ENCODE measurements at regions not wholly inside any gene's neighbourhood (a gene's known extent, or its start where the extent isn't known, plus 50 kb on each side); places are given as distances from the start of the nearest gene placed in this dataset.

DNA sequence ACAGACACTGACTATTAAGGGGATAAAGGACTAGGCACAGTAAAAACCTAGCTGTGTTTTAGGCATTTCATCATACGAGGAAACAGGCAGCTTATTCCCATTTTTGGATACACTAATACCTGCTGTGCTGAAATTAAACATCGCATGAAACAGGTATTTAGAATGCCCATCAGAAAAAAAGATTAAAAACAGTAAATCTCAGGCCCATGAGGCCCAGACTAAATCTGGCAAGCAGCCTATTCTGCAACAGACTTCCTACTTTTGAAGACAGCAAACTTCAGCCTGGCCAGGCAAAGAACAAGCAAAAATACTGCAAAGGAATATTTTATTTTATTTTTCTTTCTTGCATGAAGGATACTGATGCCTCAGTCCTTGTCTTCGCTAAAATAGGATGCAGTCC is 240.2 kb downstream of the LMO4 start:
- no peak for DNase-seq

DNA sequence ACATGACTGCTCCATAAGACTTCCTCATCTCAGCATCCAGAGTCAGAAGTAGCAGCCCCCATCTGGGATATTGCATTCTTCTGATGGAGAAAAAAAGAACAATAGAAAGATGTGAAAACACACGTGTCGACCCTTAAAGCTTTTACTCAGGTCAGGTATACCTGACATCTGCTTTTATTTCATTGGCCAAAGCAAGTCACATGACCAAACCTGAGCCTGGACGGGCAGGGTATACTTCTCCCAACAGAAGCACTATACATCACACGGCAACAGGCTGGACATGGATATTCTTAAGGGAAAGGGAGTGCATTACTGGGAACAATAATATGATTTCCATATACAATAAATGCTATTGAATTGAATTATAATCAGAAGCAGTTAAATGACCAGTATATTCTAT is 243.3 kb downstream of the LMO4 start:
- no peak for DNase-seq

DNA sequence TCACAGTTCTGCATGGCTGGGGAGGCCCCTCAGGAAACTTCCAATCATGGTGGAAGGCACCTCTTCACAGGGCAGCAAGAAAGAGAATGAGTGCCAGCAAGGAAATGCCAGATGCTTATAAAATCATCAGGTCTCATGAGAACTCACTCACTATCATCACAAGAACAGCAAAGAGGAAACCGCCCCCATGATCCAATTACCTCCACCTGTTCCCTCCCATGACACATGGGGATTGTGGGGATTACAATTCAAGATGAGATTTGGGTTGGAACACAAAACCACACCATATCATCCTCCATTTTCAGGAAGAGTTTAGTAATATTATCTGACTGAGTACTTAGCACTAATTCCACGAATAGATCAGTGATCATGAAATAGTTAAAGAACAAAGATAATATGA is 244.2 kb downstream of the LMO4 start:
- no peak for DNase-seq

DNA sequence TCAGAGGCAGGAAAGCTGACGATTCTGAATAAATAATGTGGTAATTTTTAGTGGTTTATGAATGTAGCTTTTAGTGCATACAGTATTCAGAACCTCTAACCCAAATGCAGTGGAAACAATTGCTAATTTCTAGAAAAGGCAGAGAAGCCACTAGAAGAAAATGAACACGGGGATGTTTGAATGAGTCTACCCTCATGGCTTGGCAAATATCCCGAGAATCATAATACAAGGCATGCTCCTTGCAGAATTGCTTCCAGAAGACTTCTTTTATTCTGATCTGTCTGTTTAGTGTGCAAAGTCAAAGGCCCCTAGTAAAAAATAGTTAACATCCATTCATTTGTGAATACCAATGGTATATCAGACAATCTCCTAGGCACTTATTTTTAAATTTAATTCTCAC is 246.8 kb downstream of the LMO4 start:
- DNase-seq = no peak

DNA sequence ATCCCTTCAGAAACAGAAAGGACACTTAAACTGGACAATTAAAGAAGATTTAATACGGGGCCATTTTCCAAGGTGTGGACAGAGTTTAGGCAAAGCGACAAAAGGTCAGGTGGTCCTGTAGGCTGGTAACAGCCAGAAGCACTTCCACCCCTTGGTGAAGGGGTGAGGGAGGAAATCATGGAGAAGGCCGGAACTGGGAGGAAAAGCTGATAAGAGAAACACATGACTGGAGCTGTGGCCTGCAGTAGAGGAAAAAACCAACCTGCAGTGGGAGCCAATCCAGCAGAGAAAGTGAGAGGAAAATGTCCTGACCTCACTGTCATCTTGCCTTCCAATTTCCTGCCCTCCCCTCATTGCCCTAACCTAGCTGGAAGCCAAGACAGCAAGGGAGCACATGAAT is 249.8 kb downstream of the LMO4 start:
- DNase-seq = no peak

DNA sequence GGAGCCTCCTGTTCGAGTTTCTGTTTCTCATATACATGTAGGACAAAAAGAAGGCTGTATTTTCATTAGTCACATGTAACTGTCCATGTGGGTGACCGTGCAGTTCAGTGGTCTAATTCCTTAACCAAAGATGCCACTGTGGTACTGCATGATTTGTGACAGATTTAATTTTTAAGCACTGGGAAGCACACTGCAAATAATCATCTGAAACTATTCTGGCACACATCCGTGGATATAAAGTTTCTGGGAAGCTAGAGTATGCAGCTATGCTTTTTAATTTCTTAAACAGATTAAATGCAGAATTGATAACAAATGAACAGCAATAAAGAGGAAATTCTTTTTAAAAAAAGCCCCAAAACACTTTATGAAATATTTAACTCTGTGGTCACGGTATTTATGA is 254.8 kb downstream of the LMO4 start:
- DNase-seq = no peak

DNA sequence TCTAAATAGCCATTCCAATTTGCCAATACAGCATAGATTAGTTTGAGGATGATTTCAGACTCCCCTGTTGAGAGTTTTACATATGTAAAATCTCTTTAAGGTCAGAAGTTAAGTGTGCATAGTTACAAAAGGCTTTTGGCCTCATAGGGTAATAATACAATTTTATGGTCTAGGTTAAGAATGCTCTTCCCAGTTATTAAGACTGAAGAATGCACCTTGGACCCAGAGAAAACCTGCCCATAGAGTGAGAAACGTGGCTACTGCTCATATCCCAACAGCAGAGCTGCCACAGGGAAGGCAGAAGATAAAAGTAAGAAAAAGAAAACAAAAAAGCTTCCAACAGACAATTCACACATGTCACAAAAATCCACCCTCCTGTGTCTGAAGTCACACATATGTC is 255.9 kb downstream of the LMO4 start:
- DNase-seq = no peak

DNA sequence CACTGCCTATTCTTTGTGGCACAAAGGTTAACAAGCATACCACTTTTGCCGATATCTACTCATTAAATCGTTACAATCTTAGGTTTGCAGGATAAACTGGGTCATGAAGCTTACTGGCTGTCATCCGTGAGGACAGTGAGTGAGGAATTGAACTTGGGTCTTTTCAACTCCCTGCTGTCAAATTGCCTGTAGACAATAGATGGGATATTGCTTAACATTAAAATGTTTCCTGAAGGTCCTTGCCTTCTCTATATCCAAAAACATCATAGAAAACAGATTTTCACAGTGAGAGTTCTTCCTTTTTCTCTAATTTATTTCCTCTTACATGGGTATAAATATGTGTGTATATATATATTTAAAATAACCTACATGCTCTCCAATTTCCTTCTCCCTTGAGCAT is 257.8 kb downstream of the LMO4 start:
- DNase-seq = no peak

DNA sequence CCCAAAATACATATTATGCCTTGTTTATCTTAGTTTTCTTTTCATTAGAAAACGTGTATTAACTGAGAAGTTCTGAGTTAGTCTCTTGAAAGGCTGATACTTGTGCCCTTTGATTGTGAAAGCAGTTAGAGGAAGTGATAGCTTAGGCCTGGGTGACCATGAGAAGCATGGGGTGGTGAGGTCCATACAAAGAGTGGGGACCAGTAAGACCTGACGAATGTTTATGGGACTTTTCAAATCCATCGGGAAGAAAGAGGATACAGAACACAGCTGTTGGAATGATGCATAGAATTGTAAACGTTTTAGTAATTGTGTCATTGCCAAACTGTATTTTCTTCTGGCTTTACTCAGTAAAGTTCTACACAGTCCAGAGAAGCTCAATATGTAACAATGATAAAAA is 259.8 kb downstream of the LMO4 start:
- no peak for DNase-seq

DNA sequence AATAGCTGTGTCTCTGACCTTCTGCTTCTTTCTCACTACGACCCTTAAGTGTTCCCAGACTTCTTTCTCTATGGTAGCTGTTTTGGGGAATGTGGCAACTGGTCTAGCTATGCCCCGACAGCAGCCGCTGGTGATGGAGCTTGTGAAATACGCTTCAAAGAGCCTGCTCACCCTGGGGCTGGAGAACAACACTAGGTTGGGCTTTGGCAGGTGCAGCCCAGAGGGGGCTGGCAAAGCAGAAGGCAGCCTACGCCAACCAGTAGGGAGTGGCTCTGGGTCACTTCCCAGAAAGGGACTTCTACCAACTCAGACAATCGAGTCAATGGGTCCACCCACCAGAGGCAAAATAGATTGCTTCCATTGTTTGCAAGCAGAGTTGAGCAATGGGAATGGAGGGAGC is 262.8 kb downstream of the LMO4 start:
- DNase-seq = no peak

DNA sequence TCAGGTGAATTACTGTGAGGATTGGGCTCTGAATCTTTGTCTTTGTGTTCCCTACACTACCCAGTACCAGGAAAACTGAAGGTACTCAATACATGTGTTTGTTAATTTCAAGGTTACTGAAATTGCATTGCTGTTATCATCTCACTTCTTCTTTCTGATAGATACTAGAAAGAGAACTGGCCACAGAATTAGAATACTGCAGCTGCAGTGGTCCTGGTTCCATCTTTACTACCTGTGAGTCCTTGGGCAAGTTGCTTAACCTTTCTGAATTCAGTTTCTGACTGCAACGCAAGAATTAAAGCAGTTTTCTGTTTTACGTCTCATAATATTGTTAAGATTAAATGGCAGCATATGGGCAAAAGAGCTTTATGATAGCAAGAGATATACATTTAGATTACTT is 263.5 kb downstream of the LMO4 start:
- DNase-seq = no peak

DNA sequence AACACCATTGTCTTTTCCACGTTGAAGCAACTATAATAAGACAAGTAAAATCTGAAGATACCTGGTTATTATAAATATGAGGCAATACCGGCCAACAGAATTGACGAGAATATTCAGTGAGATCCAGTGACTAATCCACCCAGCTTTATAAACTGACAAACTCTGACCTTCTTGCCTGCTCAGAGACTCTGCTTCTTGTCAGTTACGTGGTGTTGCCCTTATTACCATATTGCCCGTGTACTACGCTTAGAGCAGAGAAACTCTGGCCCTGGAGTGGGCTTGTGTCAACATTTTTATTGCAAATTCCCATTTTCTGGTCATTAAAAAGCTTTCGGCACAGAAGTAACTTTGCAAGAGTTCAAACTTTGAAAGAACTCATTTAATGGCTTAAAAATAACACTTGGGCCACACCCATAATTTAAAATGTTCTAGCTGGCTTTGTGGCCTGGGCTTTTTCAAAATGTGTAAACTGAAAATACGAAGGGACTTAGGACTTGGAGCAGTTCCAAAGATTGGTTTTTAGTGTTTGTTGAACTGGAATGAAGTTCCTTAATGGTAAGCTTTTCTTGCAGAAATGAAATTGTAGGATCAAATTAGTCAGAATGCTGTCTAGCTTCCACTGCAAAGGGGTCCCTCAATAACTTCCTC is 266.2 kb downstream of the LMO4 start:
- no peak for DNase-seq

DNA sequence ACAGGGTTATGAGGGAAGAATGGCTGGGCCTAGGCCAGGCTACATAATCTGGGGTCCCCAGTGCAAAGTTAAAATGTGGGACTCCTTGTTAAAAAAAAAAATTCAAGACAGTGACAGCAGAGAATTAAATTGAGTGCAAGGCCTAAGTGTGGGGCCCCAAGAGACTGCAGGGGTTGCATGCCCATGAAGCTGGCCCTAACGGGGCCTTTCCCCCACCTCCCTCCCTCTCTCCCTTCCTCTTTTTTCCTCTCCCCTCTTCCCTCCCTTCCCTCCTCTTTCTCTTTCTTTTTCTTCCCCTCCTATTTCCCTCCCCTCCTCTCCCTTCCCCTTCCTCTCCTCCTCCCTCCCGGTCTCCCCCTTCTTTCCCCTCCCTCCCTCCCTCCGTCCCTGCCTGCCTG is 266.7 kb downstream of the LMO4 start:
- DNase-seq = no peak

DNA sequence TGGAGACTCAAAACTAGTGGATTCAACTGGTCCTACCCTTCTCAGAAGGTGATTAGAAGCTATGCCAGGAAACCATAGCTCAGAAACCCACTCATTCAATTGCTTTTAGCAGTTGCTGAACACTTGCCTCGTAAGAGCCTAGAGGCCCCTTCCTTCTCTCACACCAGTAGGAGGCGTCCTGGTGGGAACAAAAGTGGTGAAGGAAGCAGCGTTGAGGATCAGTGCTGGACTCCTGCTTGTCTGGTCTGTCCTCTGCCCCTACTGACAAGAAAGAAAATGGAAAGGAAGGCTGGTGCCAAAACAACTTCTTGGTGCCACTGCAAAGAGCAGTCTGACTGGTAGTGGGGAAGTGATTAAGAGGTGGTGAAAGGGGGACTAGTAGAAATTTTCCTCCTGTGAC is 269.7 kb downstream of the LMO4 start:
- DNase-seq = no peak

DNA sequence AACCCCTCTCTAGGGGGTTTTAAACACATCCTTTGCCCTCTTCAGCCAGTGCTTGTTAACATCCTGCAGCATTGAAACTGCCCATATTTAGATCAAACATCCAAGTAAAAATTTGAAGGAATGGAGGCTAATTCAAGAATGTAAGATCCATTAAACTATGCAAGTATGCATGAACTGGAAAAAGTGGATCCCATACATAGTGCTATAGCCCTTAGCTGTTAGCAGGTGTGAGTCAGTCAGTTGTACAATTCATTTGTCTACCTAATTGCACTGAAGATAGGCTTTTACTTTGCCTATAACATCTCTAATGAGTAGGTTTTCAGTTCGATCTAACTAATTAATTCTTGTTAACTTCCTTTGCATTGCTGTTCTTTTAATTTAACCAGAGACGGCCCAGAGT is 270.9 kb downstream of the LMO4 start:
- DNase-seq = no peak

DNA sequence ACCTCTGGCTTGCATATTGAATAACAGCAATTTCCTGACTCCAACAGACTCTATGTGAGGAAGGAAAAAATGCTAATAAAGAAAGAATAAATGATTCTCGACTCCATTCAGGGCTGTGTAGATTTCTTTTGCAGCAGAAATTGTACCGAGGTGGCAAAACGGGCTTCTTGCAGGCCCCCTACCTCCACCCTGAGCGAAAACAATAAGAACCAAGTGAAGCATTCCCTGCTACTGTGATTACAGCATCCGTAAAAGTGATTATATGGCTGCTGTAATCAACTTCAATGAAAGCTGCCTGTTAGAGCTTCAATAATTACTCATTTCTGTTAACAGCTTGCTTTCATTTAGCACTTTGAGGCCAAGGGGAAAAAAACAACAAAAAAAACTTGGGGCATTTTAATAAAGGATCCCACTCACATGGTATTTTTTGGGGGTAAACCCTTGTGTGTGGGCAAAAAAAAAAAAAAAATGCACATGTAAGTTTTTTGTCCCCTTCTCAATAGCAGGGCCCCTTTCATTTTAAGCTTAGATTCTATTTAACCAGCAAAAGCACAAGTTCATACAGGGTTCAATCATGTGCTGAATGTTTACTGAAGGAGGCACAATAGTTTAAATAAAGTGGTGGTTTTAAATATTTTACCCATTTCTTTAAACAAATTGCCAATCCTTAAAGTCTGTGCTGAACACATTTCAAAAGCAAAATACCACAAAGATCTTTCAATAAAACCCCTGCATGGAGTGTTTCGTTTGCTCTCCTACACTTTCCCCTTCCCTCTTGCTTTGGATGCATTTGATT is 271.6 kb downstream of the LMO4 start:
- no peak for DNase-seq

DNA sequence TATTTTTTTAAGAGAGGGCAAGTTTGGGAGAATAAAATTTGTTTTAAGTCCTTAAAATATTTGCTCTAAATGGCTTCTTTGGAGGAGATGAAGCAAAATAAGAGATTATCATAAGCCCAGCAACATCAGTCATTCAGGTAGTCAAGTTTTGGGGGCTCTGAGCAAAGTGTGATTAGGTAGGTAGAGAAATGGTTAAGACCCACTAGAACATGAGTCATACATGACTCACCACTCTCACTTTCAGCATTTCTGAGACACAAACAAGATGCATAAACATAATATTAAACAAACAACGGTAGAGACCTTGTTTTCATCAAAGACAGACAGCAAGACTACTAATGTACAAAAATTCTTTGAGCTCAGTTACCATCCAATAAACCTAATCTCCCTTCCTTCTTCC is 272.2 kb downstream of the LMO4 start:
- DNase-seq = no peak

DNA sequence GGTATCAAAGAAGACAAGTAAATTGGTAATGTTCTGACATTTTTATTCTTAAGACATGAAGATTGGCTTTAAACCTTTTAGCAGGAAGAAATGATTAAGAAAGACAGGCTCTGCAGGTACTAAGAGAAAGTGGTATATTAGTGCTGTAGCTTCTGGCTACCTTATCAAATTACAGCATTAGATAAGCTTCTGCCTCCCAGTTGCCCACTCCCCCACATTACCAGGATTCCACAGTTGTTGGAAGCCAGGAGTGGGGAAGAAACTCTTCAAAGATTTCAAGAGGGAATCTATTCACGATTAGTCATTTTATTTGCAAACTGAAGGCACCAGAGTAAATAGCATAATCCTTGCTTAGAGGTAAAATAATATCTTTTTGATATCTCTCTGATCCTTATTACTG is 274.9 kb downstream of the LMO4 start:
- DNase-seq = no peak

DNA sequence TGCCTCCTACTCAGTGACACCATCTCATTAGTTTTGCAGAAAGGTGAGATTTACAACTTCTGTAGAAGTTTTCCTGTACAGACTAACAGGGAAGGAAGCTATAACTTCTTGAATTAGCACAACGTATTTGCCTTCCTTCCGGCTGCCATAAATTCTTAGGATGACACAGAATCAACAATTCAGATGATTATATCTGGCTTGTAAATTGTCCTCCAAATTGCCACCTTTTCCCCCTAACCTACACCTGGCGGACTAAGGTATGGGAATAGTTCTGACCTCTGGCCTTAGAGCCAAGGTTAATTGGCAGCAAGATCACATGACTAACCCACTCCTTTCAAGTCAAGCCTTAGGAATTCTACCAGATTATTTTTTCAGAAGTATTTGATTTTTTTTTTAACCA is 284.3 kb downstream of the LMO4 start:
- no peak for DNase-seq

DNA sequence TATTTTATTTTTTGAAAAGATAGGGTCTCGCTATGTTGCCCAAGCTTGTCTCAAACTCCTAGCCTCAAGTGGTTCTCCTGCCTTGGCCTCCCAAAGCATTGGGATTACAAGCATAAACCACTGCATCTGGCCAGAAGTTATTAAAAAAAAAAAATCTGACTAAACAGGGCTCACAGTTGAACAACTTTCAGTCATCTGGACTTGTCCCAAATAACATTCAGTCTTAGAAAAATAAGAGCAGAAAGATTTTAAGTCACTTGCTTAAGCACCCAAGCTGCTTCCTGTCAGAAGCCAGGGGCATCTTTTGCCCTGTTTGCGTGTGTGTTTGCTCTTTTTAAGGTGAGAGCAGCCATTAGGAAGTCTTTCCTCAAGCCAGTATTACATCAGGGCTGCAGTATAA is 286.8 kb downstream of the LMO4 start:
- DNase-seq = no peak

DNA sequence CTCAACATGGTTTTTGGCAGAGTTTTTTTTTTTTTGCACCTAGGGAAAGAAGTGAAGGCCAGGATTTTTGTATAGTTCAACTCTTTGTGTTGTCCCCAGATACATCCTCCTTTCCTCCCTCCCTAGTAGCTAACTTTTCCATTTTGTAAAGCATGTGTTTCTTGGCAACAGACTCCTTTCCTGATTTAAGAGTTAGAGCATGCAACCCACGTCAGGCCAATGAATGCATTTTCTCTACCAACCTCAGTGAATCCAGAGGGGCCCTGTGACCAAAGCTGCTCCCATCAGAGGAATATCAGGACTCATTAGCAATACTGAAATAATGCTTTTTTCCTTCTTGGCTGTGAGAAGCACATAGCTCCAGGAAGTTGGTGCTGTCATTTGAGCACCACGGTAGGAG is 287.2 kb downstream of the LMO4 start:
- DNase-seq = no peak

DNA sequence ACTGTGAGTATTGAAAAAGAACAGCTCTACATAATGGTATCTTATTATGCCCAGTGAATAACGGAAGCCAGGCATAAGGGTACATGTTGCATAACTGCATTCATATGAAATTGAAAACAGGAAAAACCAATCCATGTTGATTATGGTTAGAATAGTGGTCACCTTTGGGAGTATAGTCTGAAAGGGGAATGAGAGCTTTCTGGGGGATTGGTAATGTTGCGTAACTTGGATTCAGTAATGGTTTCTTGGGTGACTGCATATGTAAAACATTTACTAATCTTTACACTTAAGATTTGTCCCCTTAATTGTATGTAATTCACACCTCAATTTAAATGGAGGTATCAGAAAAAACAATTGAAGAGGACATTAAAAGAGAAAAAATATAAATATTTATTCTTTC is 292.1 kb downstream of the LMO4 start:
- DNase-seq = no peak

DNA sequence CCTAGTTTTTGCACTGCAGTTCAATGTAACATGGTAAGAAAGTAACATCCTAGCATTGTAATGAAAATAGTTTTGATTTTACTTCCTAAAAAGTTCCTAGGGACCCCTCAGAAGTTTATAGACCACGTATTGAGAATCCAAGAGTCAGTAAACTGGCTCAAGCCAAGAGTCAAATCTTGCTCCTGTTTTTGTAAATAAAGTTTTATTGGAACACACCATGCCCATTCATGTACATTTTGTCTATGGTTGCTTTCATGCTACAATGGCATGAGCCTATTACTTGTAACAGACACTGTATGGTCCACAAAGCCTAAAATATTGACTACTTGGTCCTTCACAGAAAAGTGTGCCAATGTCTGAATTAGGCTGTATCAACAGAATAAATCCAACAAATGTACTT is 301.0 kb downstream of the LMO4 start:
- no peak for DNase-seq

DNA sequence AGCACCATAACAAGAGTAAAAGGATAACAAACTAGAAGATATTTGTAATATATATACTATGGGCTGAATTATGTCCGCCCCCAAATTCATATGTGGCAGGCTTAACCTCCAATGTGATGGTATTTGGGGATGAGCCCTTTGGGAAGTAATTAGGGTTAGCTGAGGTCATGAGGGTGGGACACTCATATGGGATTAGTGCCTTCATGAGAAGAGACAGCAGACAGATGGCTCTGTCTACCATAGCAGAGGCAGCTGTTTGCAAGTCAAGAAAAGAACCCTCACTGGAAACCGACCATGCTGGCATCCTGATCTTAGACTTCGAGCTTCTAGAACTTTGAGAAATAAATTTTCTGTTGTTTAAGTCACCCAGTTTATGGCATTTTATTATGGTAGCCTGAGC is 303.6 kb downstream of the LMO4 start:
- DNase-seq = no peak

Measured in NCI-H2029 (cell line).